ENCODE measurements at regions not wholly inside any gene's neighbourhood (a gene's known extent, or its start where the extent isn't known, plus 50 kb on each side); places are given as distances from the start of the nearest gene placed in this dataset.

DNA sequence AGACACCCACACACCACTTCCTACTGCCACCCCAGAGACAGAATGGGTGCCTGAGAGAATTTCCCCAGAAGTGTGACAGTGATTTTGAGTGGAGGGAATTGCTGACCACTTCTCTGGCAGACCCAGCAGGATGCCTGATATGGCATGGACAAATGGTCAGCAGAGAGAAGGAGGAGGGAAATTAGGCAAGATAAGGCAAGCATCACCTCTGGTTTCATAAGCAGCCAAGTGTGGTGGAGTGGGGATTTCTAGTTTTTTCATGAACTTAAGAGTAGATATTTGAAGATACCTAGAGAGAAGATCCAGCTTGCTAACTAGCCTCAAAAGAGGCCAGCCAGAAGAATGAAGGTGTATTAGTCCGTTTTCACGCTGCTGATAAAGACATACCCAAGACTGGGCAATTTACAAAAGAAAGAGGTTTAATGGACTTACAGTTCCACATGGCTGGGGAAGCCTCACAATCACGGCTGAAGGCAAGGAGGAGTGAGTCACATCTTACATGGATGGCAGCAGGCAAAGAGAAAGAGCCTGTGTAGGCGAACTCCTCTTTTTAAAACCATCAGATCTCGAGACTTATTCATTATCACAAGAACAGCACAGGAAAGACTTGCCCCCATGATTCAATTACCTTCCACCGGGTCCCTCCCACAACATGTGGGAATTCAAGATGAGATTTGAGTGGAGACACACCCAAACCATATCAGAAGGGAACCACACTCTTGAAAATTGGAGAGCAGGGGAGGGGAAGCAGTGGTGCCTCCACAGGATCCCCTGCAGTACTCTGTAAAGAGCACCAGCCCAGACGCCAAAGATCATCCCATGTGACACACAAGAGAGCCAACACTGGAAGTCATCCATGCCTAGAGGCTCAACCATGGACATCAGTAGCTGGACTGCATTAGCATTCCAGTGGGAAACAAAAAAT lies 64.2 kb downstream of the RBM43 start (continued):
- TF ChIP-seq, protein P1, sequence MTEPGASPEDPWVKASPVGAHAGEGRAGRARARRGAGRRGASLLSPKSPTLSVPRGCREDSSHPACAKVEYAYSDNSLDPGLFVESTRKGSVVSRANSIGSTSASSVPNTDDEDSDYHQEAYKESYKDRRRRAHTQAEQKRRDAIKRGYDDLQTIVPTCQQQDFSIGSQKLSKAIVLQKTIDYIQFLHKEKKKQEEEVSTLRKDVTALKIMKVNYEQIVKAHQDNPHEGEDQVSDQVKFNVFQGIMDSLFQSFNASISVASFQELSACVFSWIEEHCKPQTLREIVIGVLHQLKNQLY (CRISPR knock-in tag; IDR thresholded peaks at IDR 0.05), result no peak
- TF ChIP-seq SMAD4 (CRISPR knock-in tag; IDR thresholded peaks at IDR 0.05), result no peak

DNA sequence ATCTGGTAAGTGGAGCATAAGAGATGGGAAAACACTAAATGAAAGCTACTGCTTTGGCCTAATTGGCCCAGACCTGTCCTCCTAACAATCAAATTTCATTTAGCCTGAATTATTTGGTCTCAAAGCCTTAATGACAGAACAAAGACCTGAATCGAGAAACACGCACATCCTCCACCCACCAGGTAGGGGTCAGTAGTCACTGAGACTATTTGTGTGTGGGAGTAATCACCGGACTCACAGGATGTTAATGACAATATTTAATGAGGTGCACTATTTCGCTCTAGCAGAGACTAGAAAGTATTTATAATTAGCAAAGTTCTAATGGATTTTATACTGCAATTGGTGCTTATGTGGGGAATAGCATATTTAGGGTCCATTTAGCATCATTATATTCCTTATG lies 68.1 kb downstream of the RBM43 start:
- CTCF ChIA-PET, result interaction anchor here (1.1 kb wide), 1 partner anchor 45 kb away, joined by 4 read pairs; no protein-coding TSS in a partner anchor
- Mint-ChIP-seq H3K4me1 (no peaks in the 10 kb centered on the region), H3K36me3 (0 out of 2 replicates have a peak, but pooled peaks cover 6% of the 10 kb centered on the region), H3K9me3 (peaks cover 14% of the 10 kb centered on the region), H3K27ac (no peak overlapping the region), H3K27me3 (ENCODE audit: low read depth) (no peaks in the 10 kb centered on the region), H3K4me3 (no peak overlapping the region)
- POLR2A ChIA-PET, result no interaction called here
- TF ChIP-seq IRF2 (CRISPR knock-in tag; IDR thresholded peaks at IDR 0.05; ENCODE audit: borderline replicate concordance, low read depth) (no peak), TP53 (CRISPR knock-in tag; IDR thresholded peaks at IDR 0.05) (no peak), CBFB (CRISPR knock-in tag; IDR thresholded peaks at IDR 0.05; ENCODE audit: low read depth) (no peak), ZNF317 (CRISPR knock-in tag; IDR thresholded peaks at IDR 0.05; ENCODE audit: borderline replicate concordance, low read depth) (no peak), CREB1 (CRISPR knock-in tag; IDR thresholded peaks at IDR 0.05) (no peak), ZNF138 (CRISPR knock-in tag; conservative IDR thresholded peaks at IDR 0.05) (no peak), NR2C2 (CRISPR knock-in tag; IDR thresholded peaks at IDR 0.05) (no peak), PRRX2 (CRISPR knock-in tag; IDR thresholded peaks at IDR 0.05) (no peak), ETV6 (CRISPR knock-in tag; IDR thresholded peaks at IDR 0.05) (no peak), ZNF671 (CRISPR knock-in tag; IDR thresholded peaks at IDR 0.05) (no peak), KAT7 (CRISPR knock-in tag; IDR thresholded peaks at IDR 0.05; ENCODE audit: borderline replicate concordance) (no peak), MYBL2 (CRISPR knock-in tag; IDR thresholded peaks at IDR 0.05) (no peak), ZNF263 (CRISPR knock-in tag; IDR thresholded peaks at IDR 0.05; ENCODE audit: low read depth) (no peak)
- TF ChIP-seq, protein P2, sequence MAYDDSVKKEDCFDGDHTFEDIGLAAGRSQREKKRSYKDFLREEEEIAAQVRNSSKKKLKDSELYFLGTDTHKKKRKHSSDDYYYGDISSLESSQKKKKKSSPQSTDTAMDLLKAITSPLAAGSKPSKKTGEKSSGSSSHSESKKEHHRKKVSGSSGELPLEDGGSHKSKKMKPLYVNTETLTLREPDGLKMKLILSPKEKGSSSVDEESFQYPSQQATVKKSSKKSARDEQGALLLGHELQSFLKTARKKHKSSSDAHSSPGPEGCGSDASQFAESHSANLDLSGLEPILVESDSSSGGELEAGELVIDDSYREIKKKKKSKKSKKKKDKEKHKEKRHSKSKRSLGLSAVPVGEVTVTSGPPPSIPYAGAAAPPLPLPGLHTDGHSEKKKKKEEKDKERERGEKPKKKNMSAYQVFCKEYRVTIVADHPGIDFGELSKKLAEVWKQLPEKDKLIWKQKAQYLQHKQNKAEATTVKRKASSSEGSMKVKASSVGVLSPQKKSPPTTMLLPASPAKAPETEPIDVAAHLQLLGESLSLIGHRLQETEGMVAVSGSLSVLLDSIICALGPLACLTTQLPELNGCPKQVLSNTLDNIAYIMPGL (CRISPR knock-in tag; IDR thresholded peaks at IDR 0.05), result no peak
- TF ChIP-seq, protein P3, sequence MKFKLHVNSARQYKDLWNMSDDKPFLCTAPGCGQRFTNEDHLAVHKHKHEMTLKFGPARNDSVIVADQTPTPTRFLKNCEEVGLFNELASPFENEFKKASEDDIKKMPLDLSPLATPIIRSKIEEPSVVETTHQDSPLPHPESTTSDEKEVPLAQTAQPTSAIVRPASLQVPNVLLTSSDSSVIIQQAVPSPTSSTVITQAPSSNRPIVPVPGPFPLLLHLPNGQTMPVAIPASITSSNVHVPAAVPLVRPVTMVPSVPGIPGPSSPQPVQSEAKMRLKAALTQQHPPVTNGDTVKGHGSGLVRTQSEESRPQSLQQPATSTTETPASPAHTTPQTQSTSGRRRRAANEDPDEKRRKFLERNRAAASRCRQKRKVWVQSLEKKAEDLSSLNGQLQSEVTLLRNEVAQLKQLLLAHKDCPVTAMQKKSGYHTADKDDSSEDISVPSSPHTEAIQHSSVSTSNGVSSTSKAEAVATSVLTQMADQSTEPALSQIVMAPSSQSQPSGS (CRISPR knock-in tag; IDR thresholded peaks at IDR 0.05; ENCODE audit: borderline replicate concordance, low read depth), result no peak
- TF ChIP-seq, protein P4, sequence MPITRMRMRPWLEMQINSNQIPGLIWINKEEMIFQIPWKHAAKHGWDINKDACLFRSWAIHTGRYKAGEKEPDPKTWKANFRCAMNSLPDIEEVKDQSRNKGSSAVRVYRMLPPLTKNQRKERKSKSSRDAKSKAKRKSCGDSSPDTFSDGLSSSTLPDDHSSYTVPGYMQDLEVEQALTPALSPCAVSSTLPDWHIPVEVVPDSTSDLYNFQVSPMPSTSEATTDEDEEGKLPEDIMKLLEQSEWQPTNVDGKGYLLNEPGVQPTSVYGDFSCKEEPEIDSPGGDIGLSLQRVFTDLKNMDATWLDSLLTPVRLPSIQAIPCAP (CRISPR knock-in tag; IDR thresholded peaks at IDR 0.05), result no peak
- TF ChIP-seq, protein P5, sequence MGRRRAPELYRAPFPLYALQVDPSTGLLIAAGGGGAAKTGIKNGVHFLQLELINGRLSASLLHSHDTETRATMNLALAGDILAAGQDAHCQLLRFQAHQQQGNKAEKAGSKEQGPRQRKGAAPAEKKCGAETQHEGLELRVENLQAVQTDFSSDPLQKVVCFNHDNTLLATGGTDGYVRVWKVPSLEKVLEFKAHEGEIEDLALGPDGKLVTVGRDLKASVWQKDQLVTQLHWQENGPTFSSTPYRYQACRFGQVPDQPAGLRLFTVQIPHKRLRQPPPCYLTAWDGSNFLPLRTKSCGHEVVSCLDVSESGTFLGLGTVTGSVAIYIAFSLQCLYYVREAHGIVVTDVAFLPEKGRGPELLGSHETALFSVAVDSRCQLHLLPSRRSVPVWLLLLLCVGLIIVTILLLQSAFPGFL (CRISPR knock-in tag; IDR thresholded peaks at IDR 0.05; ENCODE audit: borderline replicate concordance), result no peak
- TF ChIP-seq, protein P6, sequence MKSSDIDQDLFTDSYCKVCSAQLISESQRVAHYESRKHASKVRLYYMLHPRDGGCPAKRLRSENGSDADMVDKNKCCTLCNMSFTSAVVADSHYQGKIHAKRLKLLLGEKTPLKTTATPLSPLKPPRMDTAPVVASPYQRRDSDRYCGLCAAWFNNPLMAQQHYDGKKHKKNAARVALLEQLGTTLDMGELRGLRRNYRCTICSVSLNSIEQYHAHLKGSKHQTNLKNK (CRISPR knock-in tag; IDR thresholded peaks at IDR 0.05), result no peak
- TF ChIP-seq, protein P7, sequence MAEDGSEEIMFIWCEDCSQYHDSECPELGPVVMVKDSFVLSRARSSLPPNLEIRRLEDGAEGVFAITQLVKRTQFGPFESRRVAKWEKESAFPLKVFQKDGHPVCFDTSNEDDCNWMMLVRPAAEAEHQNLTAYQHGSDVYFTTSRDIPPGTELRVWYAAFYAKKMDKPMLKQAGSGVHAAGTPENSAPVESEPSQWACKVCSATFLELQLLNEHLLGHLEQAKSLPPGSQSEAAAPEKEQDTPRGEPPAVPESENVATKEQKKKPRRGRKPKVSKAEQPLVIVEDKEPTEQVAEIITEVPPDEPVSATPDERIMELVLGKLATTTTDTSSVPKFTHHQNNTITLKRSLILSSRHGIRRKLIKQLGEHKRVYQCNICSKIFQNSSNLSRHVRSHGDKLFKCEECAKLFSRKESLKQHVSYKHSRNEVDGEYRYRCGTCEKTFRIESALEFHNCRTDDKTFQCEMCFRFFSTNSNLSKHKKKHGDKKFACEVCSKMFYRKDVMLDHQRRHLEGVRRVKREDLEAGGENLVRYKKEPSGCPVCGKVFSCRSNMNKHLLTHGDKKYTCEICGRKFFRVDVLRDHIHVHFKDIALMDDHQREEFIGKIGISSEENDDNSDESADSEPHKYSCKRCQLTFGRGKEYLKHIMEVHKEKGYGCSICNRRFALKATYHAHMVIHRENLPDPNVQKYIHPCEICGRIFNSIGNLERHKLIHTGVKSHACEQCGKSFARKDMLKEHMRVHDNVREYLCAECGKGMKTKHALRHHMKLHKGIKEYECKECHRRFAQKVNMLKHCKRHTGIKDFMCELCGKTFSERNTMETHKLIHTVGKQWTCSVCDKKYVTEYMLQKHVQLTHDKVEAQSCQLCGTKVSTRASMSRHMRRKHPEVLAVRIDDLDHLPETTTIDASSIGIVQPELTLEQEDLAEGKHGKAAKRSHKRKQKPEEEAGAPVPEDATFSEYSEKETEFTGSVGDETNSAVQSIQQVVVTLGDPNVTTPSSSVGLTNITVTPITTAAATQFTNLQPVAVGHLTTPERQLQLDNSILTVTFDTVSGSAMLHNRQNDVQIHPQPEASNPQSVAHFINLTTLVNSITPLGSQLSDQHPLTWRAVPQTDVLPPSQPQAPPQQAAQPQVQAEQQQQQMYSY (CRISPR knock-in tag; IDR thresholded peaks at IDR 0.05), result no peak
- ATAC-seq, result no peak
- DNase-seq (ENCODE audit: low spot score), result no peak

Measured in WTC11 (cell line).